Thyroid gland (tissue), 4 donors: ENCODE measurements at regions not wholly inside any gene's neighbourhood (a gene's known extent, or its start where the extent isn't known, plus 50 kb on each side); places are given as distances from the start of the nearest gene placed in this dataset.

Experiments used
- CTCF ChIP-seq, 6 experiments: fragments of 200-600 bp in 3 of 6; fragments of 450-650 bp in 3 of 6; sonication (generic) in 3 of 6; IDR thresholded peaks; one replicate each; pipeline ENCODE4 v1.5.1; 2016 to 2019; ENCODE audit warnings: antibody characterized with exemption in 6 of 6, mild to moderate bottlenecking in 2 of 6, inconsistent platforms in 1 of 6, moderate library complexity in 1 of 6
- POLR2A ChIP-seq, 2 donors: fragments of 450-650 bp; IDR thresholded peaks; one replicate each; pipeline ENCODE4 v1.6.1; 2017; ENCODE audit warnings: antibody characterized with exemption in 2 of 2, mild to moderate bottlenecking in 2 of 2, moderate library complexity in 1 of 2

GRCh38 chrX:22818061-22818460 lies 181.7 kb upstream of the DDX53 start:
- no peak for TF ChIP-seq CTCF (IDR thresholded peaks at IDR 0.05)
- no peak for TF ChIP-seq POLR2A (IDR thresholded peaks at IDR 0.05)
